K562 (cell line): ENCODE measurements at regions not wholly inside any gene's neighbourhood (a gene's known extent, or its start where the extent isn't known, plus 50 kb on each side); places are given as distances from the start of the nearest gene placed in this dataset.

Experiments
- ATAC-seq: fragments of 200-7000 bp; cut with Tn5 transposase; 3 replicates; pipeline ENCODE4 v1.9.1; 2020; ENCODE audit warnings: moderate library complexity
- BruUV-seq: library from RNA; stranded (reverse); fragments of 400-500 nt; replicated peaks from 2 replicates; lab custom pipeline; 2021; lab: Mats Ljungman, UMichigan
- CTCF ChIA-PET: fragments of 300-600 bp; formaldehyde crosslinking; extraction: SDS; loops from one replicate; lab custom pipeline; 2021; ENCODE audit warnings: low intra/inter-chr PET ratio; lab: Yijun Ruan, JAX
- POLR2A ChIA-PET: fragments of 300-600, 350-650 bp; sonication (Branson Sonifier 250); formaldehyde crosslinking; extraction: SDS; loops from one replicate; lab custom pipeline; 2021; ENCODE audit warnings: antibody characterized with exemption, inconsistent platforms; lab: Yijun Ruan, JAX
- DNase-seq, 4 experiments: peaks; one replicate each; pipeline versions ENCODE4 v3.0.0 to v3.0.0-alpha.2; 2011 to 2018; ENCODE audit warnings: low spot score in 3 of 4, mixed read lengths in 3 of 4; ENCODE audit errors: extremely low read depth in 1 of 4
- FAIRE-seq: peaks from 2 replicates; lab custom pipeline; 2011; peaks lifted over from hg19 to GRCh38; lab: Jason Lieb, UNC
- H2AFZ ChIP-seq: 2 replicates; pipeline ENCODE4 v1.6.0; 2011; ENCODE audit warnings: low read depth, low read length, control low read depth, inconsistent platforms
- H3K27ac ChIP-seq: fragments of 200-600 bp; 3 replicates; pipeline ENCODE4 v1.8.0; 2011; ENCODE audit warnings: low read depth, mild to moderate bottlenecking, control low read depth, inconsistent platforms, low read length, moderate library complexity, mixed read lengths; ENCODE audit errors: extremely low read depth
- H3K27me3 ChIP-seq, 2 experiments: fragments of 300-600 bp in 1 of 2; 2 replicates in 1 of 2; 3 replicates in 1 of 2; pipeline versions ENCODE4 v1.6.0 to v1.8.0; 2011; ENCODE audit warnings: inconsistent platforms in 2 of 2, low read length in 2 of 2, mild to moderate bottlenecking in 1 of 2, mixed read lengths in 1 of 2, moderate library complexity in 1 of 2; ENCODE audit not compliant: control insufficient read depth in 2 of 2, insufficient read depth in 2 of 2
- H3K36me3 ChIP-seq: fragments of 300-600 bp; 3 replicates; pipeline ENCODE4 v1.8.0; 2011; ENCODE audit warnings: mild to moderate bottlenecking, low read length, inconsistent platforms; ENCODE audit not compliant: control insufficient read depth, insufficient read depth
- H3K4me1 ChIP-seq, 2 experiments: fragments of 200-600 bp in 1 of 2; replicated peaks in 1 of 2; 2 replicates in 1 of 2; 3 replicates in 1 of 2; pipeline versions ENCODE4 v1.5.1 to v1.8.0; 2011; ENCODE audit warnings: inconsistent platforms in 2 of 2, low read length in 2 of 2, mild to moderate bottlenecking in 1 of 2, mixed read lengths in 1 of 2, moderate library complexity in 1 of 2; ENCODE audit not compliant: control insufficient read depth in 2 of 2, insufficient read depth in 2 of 2
- H3K4me2 ChIP-seq: 2 replicates; pipeline ENCODE4 v1.6.1; 2011; ENCODE audit warnings: low read length, control low read depth, inconsistent platforms, mixed read lengths; ENCODE audit not compliant: insufficient read depth
- H3K4me3 ChIP-seq: fragments of 200-600 bp; sonication (generic), shearing (Covaris generic); 2 replicates; pipeline ENCODE4 v1.5.1; 2016; ENCODE audit warnings: control low read depth, inconsistent platforms
- H3K79me2 ChIP-seq: fragments of 200-600 bp; 3 replicates; pipeline ENCODE4 v1.8.0; 2011; ENCODE audit warnings: low read length, inconsistent platforms; ENCODE audit not compliant: control insufficient read depth, insufficient read depth
- H3K9ac ChIP-seq, 2 experiments: 2 replicates each; pipeline versions ENCODE4 v1.6.0 to v1.6.1; 2011; ENCODE audit warnings: low read depth in 2 of 2, low read length in 2 of 2, control low read depth in 1 of 2, inconsistent platforms in 1 of 2, mild to moderate bottlenecking in 1 of 2, mixed read lengths in 1 of 2; ENCODE audit not compliant: insufficient read depth in 1 of 2
- H3K9me1 ChIP-seq: one replicate; pipeline ENCODE4 v1.6.0; 2011; ENCODE audit warnings: inconsistent platforms, mild to moderate bottlenecking, low read length, moderate library complexity; ENCODE audit not compliant: control insufficient read depth, insufficient read depth
- H3K9me3 ChIP-seq: replicated peaks from 2 replicates; pipeline ENCODE4 v1.5.1; 2011; ENCODE audit warnings: low read depth, low read length, inconsistent platforms; ENCODE audit not compliant: control insufficient read depth, insufficient read depth
- H4K20me1 ChIP-seq: replicated peaks from 2 replicates; pipeline ENCODE4 v1.6.1; 2011; ENCODE audit warnings: low read length, inconsistent platforms, mixed read lengths; ENCODE audit not compliant: control insufficient read depth, insufficient read depth
- ETV6 ChIP-seq, 3 experiments: fragments of 150-350 bp in 1 of 3; sonication (generic) in 1 of 3; formaldehyde crosslinking in 1 of 3; IDR thresholded peaks; 2 replicates each; pipeline versions ENCODE4 v1.6.1 to v1.8.0; 2014 to 2022; ENCODE audit warnings: borderline replicate concordance in 2 of 3, low read depth in 2 of 3, antibody characterized with exemption in 1 of 3, low read length in 1 of 3, mild to moderate bottlenecking in 1 of 3, missing genetic modification reagents in 1 of 3
- FUS ChIP-seq: fragments of 200-400 bp; formaldehyde crosslinking; optimal IDR thresholded peaks from 2 replicates; pipeline ENCODE3; 2017; ENCODE audit warnings: low read depth, low read length
- SPI1 ChIP-seq: IDR thresholded peaks from 2 replicates; pipeline ENCODE4 v1.6.1; 2011; ENCODE audit warnings: low read depth, low read length, control low read depth, borderline replicate concordance
- TAL1 ChIP-seq: fragments of 450-650 bp; IDR thresholded peaks from 2 replicates; pipeline ENCODE4 v1.6.1; 2016; ENCODE audit warnings: mild to moderate bottlenecking
- WGBS: fragments of 100-300 bp; shearing (Covaris generic); methylation state at CpG from one replicate; pipeline ENCODE4 v1.1.6; 2016; ENCODE audit warnings: low coverage, mixed read lengths; ENCODE audit not compliant: insufficient coverage; ENCODE audit errors: missing lambda C conversion rate; 5-methylcytosine and 5-hydroxymethylcytosine counted together
- in situ Hi-C: fragments of 300-500 bp; cut with MboI; formaldehyde crosslinking; loops from 4 replicates; pipeline ENCODE4 v1.15.0; 2018; ENCODE audit warnings: inconsistent platforms, mixed read lengths
- intact Hi-C: fragments of 100-400 bp; cut with micrococcal nuclease; formaldehyde crosslinking; loops from 2 replicates; pipeline ENCODE4 v1.14.2; 2022
- TF ChIP-seq, protein P1 (sequence below): fragments of 450-650 bp; IDR thresholded peaks from 2 replicates; pipeline ENCODE4 v1.6.1; 2018; ENCODE audit not compliant: partially characterized antibody
- TF ChIP-seq, protein P2 (sequence below), 2 experiments: fragments of 450-650 bp in 1 of 2; sonication (generic) in 1 of 2; formaldehyde crosslinking; conservative IDR thresholded peaks; 2 replicates each; pipeline versions ENCODE4 v1.4.0 to v1.8.1; 2020 to 2022; ENCODE audit warnings: mild to moderate bottlenecking in 1 of 2, missing genetic modification reagents in 1 of 2

DNA sequence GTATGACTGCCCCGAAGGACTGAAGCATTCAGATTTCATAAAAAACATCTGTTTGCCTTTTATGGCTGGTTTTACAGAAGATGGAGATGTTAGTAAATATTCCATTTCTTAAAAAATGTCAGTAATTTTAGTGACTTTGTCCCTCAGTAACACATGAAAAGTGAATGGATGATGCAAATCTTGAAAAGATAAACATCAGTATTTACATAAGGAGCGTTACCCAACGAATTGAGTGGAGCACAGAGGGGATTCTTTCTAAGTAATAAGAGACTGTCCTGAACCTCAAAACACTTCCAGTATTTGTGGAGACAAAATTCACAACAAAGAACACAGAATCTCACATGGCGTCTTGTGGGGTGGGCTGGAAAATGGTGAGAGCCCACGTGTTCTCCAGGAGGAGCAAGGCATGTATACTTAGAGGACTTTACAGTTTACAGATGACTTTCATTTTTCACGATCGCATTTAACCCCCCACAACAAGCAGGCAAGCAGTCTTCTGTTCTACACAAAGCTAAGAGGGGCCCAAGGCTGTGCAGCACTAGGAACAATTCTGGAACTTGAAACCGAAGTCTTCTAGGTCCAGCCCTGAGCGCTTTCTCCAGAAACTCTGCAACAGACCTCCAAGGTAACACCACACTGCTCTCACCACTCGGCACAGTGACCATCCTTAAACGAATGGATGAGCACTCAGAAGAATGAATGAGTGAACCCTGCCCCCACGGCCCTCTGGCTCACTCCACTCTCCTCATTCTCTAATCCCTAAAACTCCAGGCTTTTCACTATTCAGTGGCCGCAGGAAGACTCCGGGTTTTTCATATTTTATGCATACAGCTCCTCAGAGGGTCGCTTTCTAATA lies 709.8 kb downstream of the UQCRFS1 start (continued):
- TF ChIP-seq TAL1, result no peak

GRCh38 chr19:28501976-28502375 lies 711.0 kb downstream of the UQCRFS1 start:
- H4K20me1 ChIP-seq, result peaks cover 89% of the 10 kb centered on the region
- intact Hi-C loops, result no loop called here
- H3K9me3 ChIP-seq, result no peaks in the 10 kb centered on the region
- no peak overlapping the region for H3K4me2 ChIP-seq
- TF ChIP-seq, protein P1, sequence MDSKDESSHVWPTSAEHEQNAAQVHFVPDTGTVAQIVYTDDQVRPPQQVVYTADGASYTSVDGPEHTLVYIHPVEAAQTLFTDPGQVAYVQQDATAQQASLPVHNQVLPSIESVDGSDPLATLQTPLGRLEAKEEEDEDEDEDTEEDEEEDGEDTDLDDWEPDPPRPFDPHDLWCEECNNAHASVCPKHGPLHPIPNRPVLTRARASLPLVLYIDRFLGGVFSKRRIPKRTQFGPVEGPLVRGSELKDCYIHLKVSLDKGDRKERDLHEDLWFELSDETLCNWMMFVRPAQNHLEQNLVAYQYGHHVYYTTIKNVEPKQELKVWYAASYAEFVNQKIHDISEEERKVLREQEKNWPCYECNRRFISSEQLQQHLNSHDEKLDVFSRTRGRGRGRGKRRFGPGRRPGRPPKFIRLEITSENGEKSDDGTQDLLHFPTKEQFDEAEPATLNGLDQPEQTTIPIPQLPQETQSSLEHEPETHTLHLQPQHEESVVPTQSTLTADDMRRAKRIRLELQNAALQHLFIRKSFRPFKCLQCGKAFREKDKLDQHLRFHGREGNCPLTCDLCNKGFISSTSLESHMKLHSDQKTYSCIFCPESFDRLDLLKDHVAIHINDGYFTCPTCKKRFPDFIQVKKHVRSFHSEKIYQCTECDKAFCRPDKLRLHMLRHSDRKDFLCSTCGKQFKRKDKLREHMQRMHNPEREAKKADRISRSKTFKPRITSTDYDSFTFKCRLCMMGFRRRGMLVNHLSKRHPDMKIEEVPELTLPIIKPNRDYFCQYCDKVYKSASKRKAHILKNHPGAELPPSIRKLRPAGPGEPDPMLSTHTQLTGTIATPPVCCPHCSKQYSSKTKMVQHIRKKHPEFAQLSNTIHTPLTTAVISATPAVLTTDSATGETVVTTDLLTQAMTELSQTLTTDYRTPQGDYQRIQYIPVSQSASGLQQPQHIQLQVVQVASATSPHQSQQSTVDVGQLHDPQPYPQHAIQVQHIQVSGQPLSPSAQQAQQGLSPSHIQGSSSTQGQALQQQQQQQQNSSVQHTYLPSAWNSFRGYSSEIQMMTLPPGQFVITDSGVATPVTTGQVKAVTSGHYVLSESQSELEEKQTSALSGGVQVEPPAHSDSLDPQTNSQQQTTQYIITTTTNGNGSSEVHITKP, result peak; percentile 22
- TF ChIP-seq ETV6 (IDR thresholded peaks at IDR 0.05; ENCODE audit: borderline replicate concordance in 1 of 2, low read depth in 2 of 2, low read length in 1 of 2), result no peak
- no peak for TF ChIP-seq ETV6 (CRISPR knock-in tag; IDR thresholded peaks at IDR 0.05; ENCODE audit: borderline replicate concordance)
- no peak for TF ChIP-seq FUS
- TF ChIP-seq, protein P2, sequence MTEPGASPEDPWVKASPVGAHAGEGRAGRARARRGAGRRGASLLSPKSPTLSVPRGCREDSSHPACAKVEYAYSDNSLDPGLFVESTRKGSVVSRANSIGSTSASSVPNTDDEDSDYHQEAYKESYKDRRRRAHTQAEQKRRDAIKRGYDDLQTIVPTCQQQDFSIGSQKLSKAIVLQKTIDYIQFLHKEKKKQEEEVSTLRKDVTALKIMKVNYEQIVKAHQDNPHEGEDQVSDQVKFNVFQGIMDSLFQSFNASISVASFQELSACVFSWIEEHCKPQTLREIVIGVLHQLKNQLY (CRISPR knock-in tag; conservative IDR thresholded peaks at IDR 0.05), result no peak
- 0 out of 2 replicates have a peak, but pooled peaks have one; percentile 8 for TF ChIP-seq SPI1
- CTCF ChIA-PET, result no interaction called here
- FAIRE-seq (no peak), DNase-seq (no peak), ATAC-seq (no peak)
- no TSS peak for BruUV-seq
- peaks cover 77% of the 10 kb centered on the region for H3K36me3 ChIP-seq
- 50% methylated on average over 3 of the region's 3 CpGs for WGBS
- no peak overlapping the region for H3K9ac ChIP-seq
- H3K4me1 ChIP-seq, result peaks cover 16 to 76% of the 10 kb centered on the region in 2 experiments
- H3K4me3 ChIP-seq, result no peak overlapping the region
- H3K27me3 ChIP-seq, result no peaks in the 10 kb centered on the region
- H3K79me2 ChIP-seq, result peaks cover 100% of the 10 kb centered on the region
- peaks cover 27% of the 10 kb centered on the region for H3K9me1 ChIP-seq
- H2AFZ ChIP-seq, result no peak overlapping the region
- in situ Hi-C loops, result no loop called here
- POLR2A ChIA-PET, result no interaction called here
- no peak overlapping the region for H3K27ac ChIP-seq
